ENCODE measurements at regions not wholly inside any gene's neighbourhood (a gene's known extent, or its start where the extent isn't known, plus 50 kb on each side); places are given as distances from the start of the nearest gene placed in this dataset.

GRCh38 chr7:378041-378420 lies 88.1 kb downstream of the FOXL3 start:
- no peak for TF ChIP-seq ZNF114 (tag by site-specific recombination; IDR thresholded peaks at IDR 0.05)
- TF ChIP-seq ZIC2 (tag by site-specific recombination; IDR thresholded peaks at IDR 0.05) = no peak
- TF ChIP-seq ZFP37 (tag by site-specific recombination; IDR thresholded peaks at IDR 0.05) = no peak
- TF ChIP-seq, protein P1, sequence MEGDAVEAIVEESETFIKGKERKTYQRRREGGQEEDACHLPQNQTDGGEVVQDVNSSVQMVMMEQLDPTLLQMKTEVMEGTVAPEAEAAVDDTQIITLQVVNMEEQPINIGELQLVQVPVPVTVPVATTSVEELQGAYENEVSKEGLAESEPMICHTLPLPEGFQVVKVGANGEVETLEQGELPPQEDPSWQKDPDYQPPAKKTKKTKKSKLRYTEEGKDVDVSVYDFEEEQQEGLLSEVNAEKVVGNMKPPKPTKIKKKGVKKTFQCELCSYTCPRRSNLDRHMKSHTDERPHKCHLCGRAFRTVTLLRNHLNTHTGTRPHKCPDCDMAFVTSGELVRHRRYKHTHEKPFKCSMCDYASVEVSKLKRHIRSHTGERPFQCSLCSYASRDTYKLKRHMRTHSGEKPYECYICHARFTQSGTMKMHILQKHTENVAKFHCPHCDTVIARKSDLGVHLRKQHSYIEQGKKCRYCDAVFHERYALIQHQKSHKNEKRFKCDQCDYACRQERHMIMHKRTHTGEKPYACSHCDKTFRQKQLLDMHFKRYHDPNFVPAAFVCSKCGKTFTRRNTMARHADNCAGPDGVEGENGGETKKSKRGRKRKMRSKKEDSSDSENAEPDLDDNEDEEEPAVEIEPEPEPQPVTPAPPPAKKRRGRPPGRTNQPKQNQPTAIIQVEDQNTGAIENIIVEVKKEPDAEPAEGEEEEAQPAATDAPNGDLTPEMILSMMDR (tag by site-specific recombination; IDR thresholded peaks at IDR 0.05) = no peak
- TF ChIP-seq, protein P2, sequence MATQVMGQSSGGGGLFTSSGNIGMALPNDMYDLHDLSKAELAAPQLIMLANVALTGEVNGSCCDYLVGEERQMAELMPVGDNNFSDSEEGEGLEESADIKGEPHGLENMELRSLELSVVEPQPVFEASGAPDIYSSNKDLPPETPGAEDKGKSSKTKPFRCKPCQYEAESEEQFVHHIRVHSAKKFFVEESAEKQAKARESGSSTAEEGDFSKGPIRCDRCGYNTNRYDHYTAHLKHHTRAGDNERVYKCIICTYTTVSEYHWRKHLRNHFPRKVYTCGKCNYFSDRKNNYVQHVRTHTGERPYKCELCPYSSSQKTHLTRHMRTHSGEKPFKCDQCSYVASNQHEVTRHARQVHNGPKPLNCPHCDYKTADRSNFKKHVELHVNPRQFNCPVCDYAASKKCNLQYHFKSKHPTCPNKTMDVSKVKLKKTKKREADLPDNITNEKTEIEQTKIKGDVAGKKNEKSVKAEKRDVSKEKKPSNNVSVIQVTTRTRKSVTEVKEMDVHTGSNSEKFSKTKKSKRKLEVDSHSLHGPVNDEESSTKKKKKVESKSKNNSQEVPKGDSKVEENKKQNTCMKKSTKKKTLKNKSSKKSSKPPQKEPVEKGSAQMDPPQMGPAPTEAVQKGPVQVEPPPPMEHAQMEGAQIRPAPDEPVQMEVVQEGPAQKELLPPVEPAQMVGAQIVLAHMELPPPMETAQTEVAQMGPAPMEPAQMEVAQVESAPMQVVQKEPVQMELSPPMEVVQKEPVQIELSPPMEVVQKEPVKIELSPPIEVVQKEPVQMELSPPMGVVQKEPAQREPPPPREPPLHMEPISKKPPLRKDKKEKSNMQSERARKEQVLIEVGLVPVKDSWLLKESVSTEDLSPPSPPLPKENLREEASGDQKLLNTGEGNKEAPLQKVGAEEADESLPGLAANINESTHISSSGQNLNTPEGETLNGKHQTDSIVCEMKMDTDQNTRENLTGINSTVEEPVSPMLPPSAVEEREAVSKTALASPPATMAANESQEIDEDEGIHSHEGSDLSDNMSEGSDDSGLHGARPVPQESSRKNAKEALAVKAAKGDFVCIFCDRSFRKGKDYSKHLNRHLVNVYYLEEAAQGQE (tag by site-specific recombination; IDR thresholded peaks at IDR 0.05) = no peak
- no peak for TF ChIP-seq ATF2 (tag by site-specific recombination; IDR thresholded peaks at IDR 0.05; ENCODE audit: low read depth)
- TF ChIP-seq ZNF600 (tag by site-specific recombination; IDR thresholded peaks at IDR 0.05) = no peak

All from HEK293 (cell line).